Prostate gland (tissue), 2 donors: ENCODE measurements at regions not wholly inside any gene's neighbourhood (a gene's known extent, or its start where the extent isn't known, plus 50 kb on each side); places are given as distances from the start of the nearest gene placed in this dataset.

Experiments
- DNase-seq: peaks from one replicate; pipeline ENCODE4 v3.0.0-alpha.2; 2019; ENCODE audit warnings: low spot score
- H3K27ac ChIP-seq, 2 donors: fragments of 200-600 bp; sonication (generic); 2 replicates each; pipeline ENCODE4 v1.5.1; 2017 to 2019
- H3K27me3 ChIP-seq: fragments of 200-600 bp; sonication (generic); replicated peaks from 2 replicates; pipeline ENCODE4 v1.5.1; 2019; ENCODE audit not compliant: insufficient read depth
- H3K36me3 ChIP-seq, 2 donors: fragments of 200-600 bp; sonication (generic); 1 replicate in 1 of 2; 2 replicates in 1 of 2; pipeline versions ENCODE4 v1.5.1 to v1.8.1; 2017 to 2019
- H3K4me1 ChIP-seq: fragments of 200-600 bp; sonication (generic); replicated peaks from 2 replicates; pipeline ENCODE4 v1.5.1; 2019
- H3K4me3 ChIP-seq, 2 donors: fragments of 200-600 bp; sonication (generic); 2 replicates each; pipeline ENCODE4 v1.5.1; 2017 to 2019
- H3K9me3 ChIP-seq: fragments of 200-600 bp; sonication (generic); 2 replicates; pipeline ENCODE4 v1.5.1; 2017
- CTCF ChIP-seq, 4 experiments: fragments of 200-600 bp in 2 of 4; fragments of 450-650 bp in 2 of 4; sonication (generic) in 2 of 4; IDR thresholded peaks; 1 replicate in 3 of 4; 2 replicates in 1 of 4; pipeline ENCODE4 v1.5.1; 2016 to 2019; ENCODE audit warnings: antibody characterized with exemption in 4 of 4, mild to moderate bottlenecking in 2 of 4, moderate library complexity in 2 of 4
- POLR2A ChIP-seq: fragments of 450-650 bp; IDR thresholded peaks from one replicate; pipeline ENCODE4 v1.6.1; 2016; ENCODE audit warnings: antibody characterized with exemption, mild to moderate bottlenecking
- POLR2AphosphoS5 ChIP-seq: sonication (generic); formaldehyde crosslinking; IDR thresholded peaks from one replicate; pipeline ENCODE4 v1.6.1; 2017; ENCODE audit warnings: antibody characterized with exemption
- WGBS: methylation state at CpG from one replicate; pipeline ENCODE4 v1.1.5; 2018; 5-methylcytosine and 5-hydroxymethylcytosine counted together
- intact Hi-C: fragments of 100-400 bp; cut with DNase I; formaldehyde crosslinking; loops from one replicate; pipeline ENCODE4 v1.14.2; 2022

- no peaks in the 10 kb centered on the region for H3K4me1 ChIP-seq
- H3K36me3 ChIP-seq = no peaks in the 10 kb centered on the region
- no peak overlapping the region for H3K27ac ChIP-seq
- DNase-seq = no peak
- WGBS = 87% methylated on average over 1 of the region's 1 CpG
- no peak for TF ChIP-seq POLR2A
- no peak for TF ChIP-seq POLR2AphosphoS5
- no peak for TF ChIP-seq CTCF (IDR thresholded peaks at IDR 0.05)
- H3K4me3 ChIP-seq = no peak overlapping the region
- intact Hi-C loops = no loop called here
- no peaks in the 10 kb centered on the region for H3K27me3 ChIP-seq
- H3K9me3 ChIP-seq = no peaks in the 10 kb centered on the region
These were observed 153.5 kb downstream of the HDGFL1 start for GRCh38 chr6:22722913-22723312.

GRCh38 chr6:22726966-22727365, 157.6 kb downstream of the HDGFL1 start:
- WGBS = 74% methylated on average over 4 of the region's 4 CpGs
- intact Hi-C loops = no loop called here
- no peak overlapping the region for H3K4me3 ChIP-seq
- H3K36me3 ChIP-seq = no peaks in the 10 kb centered on the region
- H3K27me3 ChIP-seq = no peaks in the 10 kb centered on the region
- no peak for TF ChIP-seq CTCF (IDR thresholded peaks at IDR 0.05)
- no peak for TF ChIP-seq POLR2AphosphoS5
- no peak for TF ChIP-seq POLR2A
- no peak overlapping the region for H3K27ac ChIP-seq
- H3K9me3 ChIP-seq = no peaks in the 10 kb centered on the region
- no peaks in the 10 kb centered on the region for H3K4me1 ChIP-seq
- no peak for DNase-seq

GRCh38 chr6:22727710-22728109, 158.3 kb downstream of the HDGFL1 start:
- no peak overlapping the region for H3K4me3 ChIP-seq
- H3K36me3 ChIP-seq = no peaks in the 10 kb centered on the region
- no peaks in the 10 kb centered on the region for H3K4me1 ChIP-seq
- TF ChIP-seq POLR2AphosphoS5 (no peak), CTCF (IDR thresholded peaks at IDR 0.05) (no peak), POLR2A (no peak)
- no peak for DNase-seq
- no peaks in the 10 kb centered on the region for H3K9me3 ChIP-seq
- 61% methylated on average over 6 of the region's 6 CpGs for WGBS
- H3K27me3 ChIP-seq = no peaks in the 10 kb centered on the region
- no peak overlapping the region for H3K27ac ChIP-seq
- intact Hi-C loops = no loop called here

GRCh38 chr6:22732176-22732970, 163.0 kb downstream of the HDGFL1 start:
- H3K36me3 ChIP-seq = no peaks in the 10 kb centered on the region
- no peak overlapping the region for H3K27ac ChIP-seq
- no peak for DNase-seq
- no peaks in the 10 kb centered on the region for H3K27me3 ChIP-seq
- no peak for TF ChIP-seq POLR2AphosphoS5
- TF ChIP-seq POLR2A = no peak
- no peak for TF ChIP-seq CTCF (IDR thresholded peaks at IDR 0.05)
- no peaks in the 10 kb centered on the region for H3K4me1 ChIP-seq
- intact Hi-C loops = loop anchor here (10.0 kb wide), 1 partner anchor 1138 kb away; the partner anchor contains the start of gene SOX4
- no peak overlapping the region for H3K4me3 ChIP-seq
- WGBS = 50% methylated on average over 3 of the region's 3 CpGs
- H3K9me3 ChIP-seq = no peaks in the 10 kb centered on the region

GRCh38 chr6:22736740-22737139, 167.4 kb downstream of the HDGFL1 start:
- intact Hi-C loops = loop anchor here (10.0 kb wide), 1 partner anchor 1142 kb away; the partner anchor contains the start of gene SOX4
- H3K9me3 ChIP-seq = no peaks in the 10 kb centered on the region
- no peaks in the 10 kb centered on the region for H3K4me1 ChIP-seq
- H3K4me3 ChIP-seq = no peak overlapping the region
- H3K27ac ChIP-seq = no peak overlapping the region
- TF ChIP-seq POLR2AphosphoS5 = no peak
- no peak for TF ChIP-seq POLR2A
- TF ChIP-seq CTCF (IDR thresholded peaks at IDR 0.05) = no peak
- WGBS = 70% methylated on average over 3 of the region's 3 CpGs
- DNase-seq = no peak
- no peaks in the 10 kb centered on the region for H3K36me3 ChIP-seq
- H3K27me3 ChIP-seq = no peaks in the 10 kb centered on the region
